Retinal pigment epithelial cell (primary cell): ENCODE measurements at regions not wholly inside any gene's neighbourhood (a gene's known extent, or its start where the extent isn't known, plus 50 kb on each side); places are given as distances from the start of the nearest gene placed in this dataset.
"Not testable (repeated sequence)": the region's sequence is repeated elsewhere in the genome, so short reads cannot be mapped to it uniquely, and the experiment has no call there.

ENCODE experiments used
- DNase-seq: peaks from one replicate; pipeline ENCODE4 v3.0.0-alpha.2; 2010; ENCODE audit warnings: low read depth
- H3K4me3 ChIP-seq: 2 replicates; pipeline ENCODE4 v1.5.1; 2011; ENCODE audit warnings: mild to moderate bottlenecking, low read length, control low read depth, moderate library complexity
- CTCF ChIP-seq: conservative IDR thresholded peaks from 2 replicates; pipeline ENCODE4 v1.5.1; 2011; ENCODE audit warnings: low read depth, low read length, control low read depth, inconsistent platforms

GRCh38 chr1:219863816-219864215 lies 64.5 kb downstream of the SLC30A10 start:
- not testable (repeated sequence) for H3K4me3 ChIP-seq, DNase-seq

GRCh38 chr1:219862366-219862765 lies 66.0 kb downstream of the SLC30A10 start:
- no peak for TF ChIP-seq CTCF
- no peak for DNase-seq

GRCh38 chr1:219858980-219859379 lies 69.4 kb downstream of the SLC30A10 start:
- no peak for TF ChIP-seq CTCF
- no peak overlapping the region for H3K4me3 ChIP-seq
- no peak for DNase-seq

More at GRCh38 chr1:219862366-219862765, 66.0 kb downstream of the SLC30A10 start:
- no peak overlapping the region for H3K4me3 ChIP-seq

GRCh38 chr1:219847215-219847855 lies 81.0 kb downstream of the SLC30A10 start:
- no peak for DNase-seq
- H3K4me3 ChIP-seq, result no peak overlapping the region
- TF ChIP-seq CTCF, result no peak

- DNase-seq, H3K4me3 ChIP-seq: not testable (repeated sequence)
These were observed 88.8 kb downstream of the SLC30A10 start for GRCh38 chr1:219839595-219839994.

- no peak for TF ChIP-seq CTCF
- no peak overlapping the region for H3K4me3 ChIP-seq
- DNase-seq, result no peak
These were observed 90.4 kb downstream of the SLC30A10 start for GRCh38 chr1:219837994-219838294.

- DNase-seq, result peak; percentile 23
- TF ChIP-seq CTCF, result peak; percentile 62
These were observed 90.9 kb downstream of the SLC30A10 start for GRCh38 chr1:219837274-219837993.

GRCh38 chr1:219834314-219834917 lies 93.9 kb downstream of the SLC30A10 start:
- no peak for DNase-seq
- no peak overlapping the region for H3K4me3 ChIP-seq

More at GRCh38 chr1:219837274-219837993, 90.9 kb downstream of the SLC30A10 start:
- no peak overlapping the region for H3K4me3 ChIP-seq

More at GRCh38 chr1:219834314-219834917, 93.9 kb downstream of the SLC30A10 start:
- no peak for TF ChIP-seq CTCF
